ENCODE measurements at regions not wholly inside any gene's neighbourhood (a gene's known extent, or its start where the extent isn't known, plus 50 kb on each side); places are given as distances from the start of the nearest gene placed in this dataset.

DNA sequence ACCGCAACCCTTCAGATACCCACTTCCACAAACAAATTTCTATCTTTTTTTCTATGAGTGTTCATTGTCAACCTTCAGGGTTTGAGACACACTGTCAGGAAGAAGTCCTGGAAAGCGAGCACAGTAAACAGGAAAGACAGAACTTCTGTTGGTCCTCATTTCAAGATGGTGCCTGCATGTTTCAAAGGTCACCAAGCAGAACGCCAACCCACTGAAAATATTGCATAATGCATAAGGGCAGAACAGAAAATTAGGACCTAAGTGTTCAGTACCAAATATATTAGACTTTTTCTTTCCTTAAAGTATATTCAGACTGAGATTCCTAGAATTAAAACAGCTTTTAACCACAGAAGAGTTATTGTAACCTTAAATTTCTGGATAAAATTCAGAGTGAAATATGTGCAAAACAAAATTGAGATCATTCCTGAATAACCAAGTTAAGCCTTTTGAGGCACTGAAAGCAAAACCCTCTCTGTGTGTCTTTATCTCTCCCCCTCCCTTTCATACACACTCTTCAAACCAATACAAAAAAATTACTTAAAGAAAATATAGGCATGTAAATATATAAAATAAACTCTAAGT lies 387.8 kb upstream of the THBS1 start (continued):
- TF ChIP-seq, protein P1, sequence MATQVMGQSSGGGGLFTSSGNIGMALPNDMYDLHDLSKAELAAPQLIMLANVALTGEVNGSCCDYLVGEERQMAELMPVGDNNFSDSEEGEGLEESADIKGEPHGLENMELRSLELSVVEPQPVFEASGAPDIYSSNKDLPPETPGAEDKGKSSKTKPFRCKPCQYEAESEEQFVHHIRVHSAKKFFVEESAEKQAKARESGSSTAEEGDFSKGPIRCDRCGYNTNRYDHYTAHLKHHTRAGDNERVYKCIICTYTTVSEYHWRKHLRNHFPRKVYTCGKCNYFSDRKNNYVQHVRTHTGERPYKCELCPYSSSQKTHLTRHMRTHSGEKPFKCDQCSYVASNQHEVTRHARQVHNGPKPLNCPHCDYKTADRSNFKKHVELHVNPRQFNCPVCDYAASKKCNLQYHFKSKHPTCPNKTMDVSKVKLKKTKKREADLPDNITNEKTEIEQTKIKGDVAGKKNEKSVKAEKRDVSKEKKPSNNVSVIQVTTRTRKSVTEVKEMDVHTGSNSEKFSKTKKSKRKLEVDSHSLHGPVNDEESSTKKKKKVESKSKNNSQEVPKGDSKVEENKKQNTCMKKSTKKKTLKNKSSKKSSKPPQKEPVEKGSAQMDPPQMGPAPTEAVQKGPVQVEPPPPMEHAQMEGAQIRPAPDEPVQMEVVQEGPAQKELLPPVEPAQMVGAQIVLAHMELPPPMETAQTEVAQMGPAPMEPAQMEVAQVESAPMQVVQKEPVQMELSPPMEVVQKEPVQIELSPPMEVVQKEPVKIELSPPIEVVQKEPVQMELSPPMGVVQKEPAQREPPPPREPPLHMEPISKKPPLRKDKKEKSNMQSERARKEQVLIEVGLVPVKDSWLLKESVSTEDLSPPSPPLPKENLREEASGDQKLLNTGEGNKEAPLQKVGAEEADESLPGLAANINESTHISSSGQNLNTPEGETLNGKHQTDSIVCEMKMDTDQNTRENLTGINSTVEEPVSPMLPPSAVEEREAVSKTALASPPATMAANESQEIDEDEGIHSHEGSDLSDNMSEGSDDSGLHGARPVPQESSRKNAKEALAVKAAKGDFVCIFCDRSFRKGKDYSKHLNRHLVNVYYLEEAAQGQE (IDR thresholded peaks at IDR 0.05; ENCODE audit: low read depth, low read length): no peak
- no peak for TF ChIP-seq FOSL2 (IDR thresholded peaks at IDR 0.05; ENCODE audit: borderline replicate concordance, low read depth)

DNA sequence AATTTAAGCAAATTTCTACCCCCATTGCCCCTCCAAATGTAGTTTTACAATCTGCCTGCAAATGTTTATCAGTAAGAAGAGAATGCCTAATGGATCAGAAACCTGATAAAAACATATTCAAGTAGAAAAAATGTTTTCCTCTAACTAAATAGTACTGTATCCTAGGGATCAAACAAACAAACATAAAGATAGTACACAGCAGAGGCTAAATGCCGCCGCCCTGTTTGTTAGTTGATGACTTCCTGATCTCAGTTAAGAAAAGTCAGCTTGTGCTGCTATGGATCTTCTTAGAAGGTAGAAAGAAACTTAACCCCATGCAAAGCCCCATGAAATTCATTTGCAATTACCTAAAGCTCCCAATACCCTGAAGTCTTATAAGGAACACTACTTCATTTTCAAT lies 387.3 kb upstream of the THBS1 start:
- Histone ChIP-seq H3K36me3 (replicated peaks in 1 of 2; ENCODE audit: control insufficient read depth in 1 of 2, insufficient read depth in 2 of 2, low read length in 1 of 2) (no peaks in the 10 kb centered on the region), H3K79me2 (ENCODE audit: insufficient read depth) (no peaks in the 10 kb centered on the region), H3K4me1 (ENCODE audit: control insufficient read depth in 1 of 2, insufficient read depth in 2 of 2, low read depth in 1 of 2, low read length in 1 of 2) (peaks cover 2 to 49% of the 10 kb centered on the region in 2 experiments), H3K9me3 (no peaks in the 10 kb centered on the region), H3K4me2 (peak overlapping the region; percentile 47; the same call in 1 of the 2 replicates), H3K9ac (peak overlapping the region; percentile 57; the same call in 1 of the 2 replicates), H3K27ac (ENCODE audit: low read depth in 2 of 2, low read length in 1 of 2) (peak overlapping the region in 1 of 2 experiments; percentile 88; a peak in 3 of 4 replicates), H3F3A (replicated peaks; ENCODE audit: insufficient read depth) (peaks cover 53% of the 10 kb centered on the region), H4K20me1 (ENCODE audit: insufficient read depth) (no peaks in the 10 kb centered on the region), H3K4me3 (ENCODE audit: low read depth in 2 of 2, low read length in 1 of 2) (no peak overlapping the region), H3K9me2 (no peaks in the 10 kb centered on the region), H3K27me3 (ENCODE audit: insufficient read depth) (no peaks in the 10 kb centered on the region), H2AFZ (ENCODE audit: low read depth) (no peak overlapping the region)
- POLR2A ChIA-PET: no interaction called here
- no peak for DNase-seq
- 98% methylated on average over 2 of the region's 2 CpGs for WGBS (ENCODE audit: low lambda C conversion rate)
- CTCF ChIA-PET: no interaction called here
- TF ChIP-seq TEAD4 (IDR thresholded peaks at IDR 0.05; ENCODE audit: borderline replicate concordance, insufficient read depth) (no peak), GATA2 (CRISPR knock-in tag; IDR thresholded peaks at IDR 0.05) (no peak), RFX5 (IDR thresholded peaks at IDR 0.05; ENCODE audit: low read length) (no peak), POLR2AphosphoS5 (IDR thresholded peaks at IDR 0.05; ENCODE audit: low read depth, low read length) (no peak), RCOR1 (IDR thresholded peaks at IDR 0.05; ENCODE audit: low read length) (no peak), CHD2 (IDR thresholded peaks at IDR 0.05; ENCODE audit: low read length, partially characterized antibody) (no peak), NRF1 (IDR thresholded peaks at IDR 0.05; ENCODE audit: low read depth, low read length) (no peak), SIN3A (IDR thresholded peaks at IDR 0.05; ENCODE audit: borderline replicate concordance, low read depth, low read length) (no peak), MEF2A (IDR thresholded peaks at IDR 0.05; ENCODE audit: borderline replicate concordance, low read depth) (no peak), FOXJ3 (CRISPR knock-in tag; IDR thresholded peaks at IDR 0.05) (no peak), ELF1 (IDR thresholded peaks at IDR 0.05) (no peak), EP300 (IDR thresholded peaks at IDR 0.05; ENCODE audit: borderline replicate concordance in 1 of 2, low read depth in 1 of 2, low read length in 1 of 2) (no peak), FOXM1 (IDR thresholded peaks at IDR 0.05; ENCODE audit: low read depth) (no peak)
- TF ChIP-seq, protein P2, sequence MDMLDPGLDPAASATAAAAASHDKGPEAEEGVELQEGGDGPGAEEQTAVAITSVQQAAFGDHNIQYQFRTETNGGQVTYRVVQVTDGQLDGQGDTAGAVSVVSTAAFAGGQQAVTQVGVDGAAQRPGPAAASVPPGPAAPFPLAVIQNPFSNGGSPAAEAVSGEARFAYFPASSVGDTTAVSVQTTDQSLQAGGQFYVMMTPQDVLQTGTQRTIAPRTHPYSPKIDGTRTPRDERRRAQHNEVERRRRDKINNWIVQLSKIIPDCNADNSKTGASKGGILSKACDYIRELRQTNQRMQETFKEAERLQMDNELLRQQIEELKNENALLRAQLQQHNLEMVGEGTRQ (IDR thresholded peaks at IDR 0.05; ENCODE audit: borderline replicate concordance, low read depth, low read length): no peak
- TF ChIP-seq, protein P1 (IDR thresholded peaks at IDR 0.05; ENCODE audit: low read depth, low read length): no peak
- TF ChIP-seq, protein P3, sequence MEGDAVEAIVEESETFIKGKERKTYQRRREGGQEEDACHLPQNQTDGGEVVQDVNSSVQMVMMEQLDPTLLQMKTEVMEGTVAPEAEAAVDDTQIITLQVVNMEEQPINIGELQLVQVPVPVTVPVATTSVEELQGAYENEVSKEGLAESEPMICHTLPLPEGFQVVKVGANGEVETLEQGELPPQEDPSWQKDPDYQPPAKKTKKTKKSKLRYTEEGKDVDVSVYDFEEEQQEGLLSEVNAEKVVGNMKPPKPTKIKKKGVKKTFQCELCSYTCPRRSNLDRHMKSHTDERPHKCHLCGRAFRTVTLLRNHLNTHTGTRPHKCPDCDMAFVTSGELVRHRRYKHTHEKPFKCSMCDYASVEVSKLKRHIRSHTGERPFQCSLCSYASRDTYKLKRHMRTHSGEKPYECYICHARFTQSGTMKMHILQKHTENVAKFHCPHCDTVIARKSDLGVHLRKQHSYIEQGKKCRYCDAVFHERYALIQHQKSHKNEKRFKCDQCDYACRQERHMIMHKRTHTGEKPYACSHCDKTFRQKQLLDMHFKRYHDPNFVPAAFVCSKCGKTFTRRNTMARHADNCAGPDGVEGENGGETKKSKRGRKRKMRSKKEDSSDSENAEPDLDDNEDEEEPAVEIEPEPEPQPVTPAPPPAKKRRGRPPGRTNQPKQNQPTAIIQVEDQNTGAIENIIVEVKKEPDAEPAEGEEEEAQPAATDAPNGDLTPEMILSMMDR (IDR thresholded peaks at IDR 0.05): no peak
- TF ChIP-seq, protein P4, sequence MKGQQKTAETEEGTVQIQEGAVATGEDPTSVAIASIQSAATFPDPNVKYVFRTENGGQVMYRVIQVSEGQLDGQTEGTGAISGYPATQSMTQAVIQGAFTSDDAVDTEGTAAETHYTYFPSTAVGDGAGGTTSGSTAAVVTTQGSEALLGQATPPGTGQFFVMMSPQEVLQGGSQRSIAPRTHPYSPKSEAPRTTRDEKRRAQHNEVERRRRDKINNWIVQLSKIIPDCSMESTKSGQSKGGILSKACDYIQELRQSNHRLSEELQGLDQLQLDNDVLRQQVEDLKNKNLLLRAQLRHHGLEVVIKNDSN (IDR thresholded peaks at IDR 0.05; ENCODE audit: borderline replicate concordance, low read depth): no peak
- TF ChIP-seq, protein P5, sequence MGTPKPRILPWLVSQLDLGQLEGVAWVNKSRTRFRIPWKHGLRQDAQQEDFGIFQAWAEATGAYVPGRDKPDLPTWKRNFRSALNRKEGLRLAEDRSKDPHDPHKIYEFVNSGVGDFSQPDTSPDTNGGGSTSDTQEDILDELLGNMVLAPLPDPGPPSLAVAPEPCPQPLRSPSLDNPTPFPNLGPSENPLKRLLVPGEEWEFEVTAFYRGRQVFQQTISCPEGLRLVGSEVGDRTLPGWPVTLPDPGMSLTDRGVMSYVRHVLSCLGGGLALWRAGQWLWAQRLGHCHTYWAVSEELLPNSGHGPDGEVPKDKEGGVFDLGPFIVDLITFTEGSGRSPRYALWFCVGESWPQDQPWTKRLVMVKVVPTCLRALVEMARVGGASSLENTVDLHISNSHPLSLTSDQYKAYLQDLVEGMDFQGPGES (IDR thresholded peaks at IDR 0.05; ENCODE audit: low read depth, low read length): no peak

Data from SK-N-SH (cell line).